Osteocyte (in vitro differentiated cells): ENCODE measurements at regions not wholly inside any gene's neighbourhood (a gene's known extent, or its start where the extent isn't known, plus 50 kb on each side); places are given as distances from the start of the nearest gene placed in this dataset.
"Not testable (repeated sequence)": the region's sequence is repeated elsewhere in the genome, so short reads cannot be mapped to it uniquely, and the experiment has no call there.

Experiments used
- DNase-seq: peaks from one replicate; pipeline ENCODE4 v3.0.0; 2021; ENCODE audit warnings: mixed read lengths; ENCODE audit not compliant: unreplicated experiment; ENCODE audit errors: extremely low spot score
- H3K27ac Mint-ChIP-seq: one replicate; pipeline ENCODE4 v1.8.0; 2021; ENCODE audit warnings: mild to moderate bottlenecking, mixed read lengths; ENCODE audit not compliant: unreplicated experiment
- H3K27me3 Mint-ChIP-seq: one replicate; pipeline ENCODE4 v1.8.0; 2021; ENCODE audit warnings: mixed read lengths; ENCODE audit not compliant: unreplicated experiment
- H3K36me3 Mint-ChIP-seq: one replicate; pipeline ENCODE4 v1.8.0; 2021; ENCODE audit warnings: mixed read lengths; ENCODE audit not compliant: unreplicated experiment
- H3K4me1 Mint-ChIP-seq: one replicate; pipeline ENCODE4 v1.8.0; 2021; ENCODE audit warnings: mixed read lengths; ENCODE audit not compliant: unreplicated experiment
- H3K4me3 Mint-ChIP-seq: one replicate; pipeline ENCODE4 v1.8.0; 2021; ENCODE audit warnings: mild to moderate bottlenecking, moderate library complexity, mixed read lengths; ENCODE audit not compliant: unreplicated experiment
- H3K9me3 Mint-ChIP-seq: one replicate; pipeline ENCODE4 v1.8.0; 2021; ENCODE audit warnings: mixed read lengths; ENCODE audit not compliant: unreplicated experiment
- TF ChIP-seq, protein P1 (sequence below): fragments of 200-600 bp; sonication (generic); IDR thresholded peaks from 2 replicates; pipeline ENCODE4 v1.5.0; 2021; ENCODE audit warnings: antibody characterized with exemption, mild to moderate bottlenecking, moderate library complexity

DNA sequence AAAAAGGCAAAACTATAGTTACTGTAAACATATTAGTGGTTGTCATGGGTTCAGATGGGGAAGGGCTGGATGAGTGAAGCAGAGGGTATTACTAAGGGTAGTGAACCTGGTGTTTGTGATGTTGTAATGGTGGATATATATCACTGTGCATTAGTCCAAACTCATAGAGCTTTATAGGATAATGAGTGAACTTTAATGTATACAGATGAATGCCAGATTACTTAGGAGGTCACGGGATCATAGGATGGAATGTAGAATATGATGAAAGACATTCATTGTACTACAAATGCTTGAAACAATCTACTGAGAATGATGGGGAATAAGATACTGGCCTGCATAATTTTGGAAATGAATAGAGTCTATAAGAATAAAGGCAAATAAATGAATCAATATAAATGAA lies 226.7 kb upstream of the ZNF804A start:
- Mint-ChIP-seq H3K27me3 (no peaks in the 10 kb centered on the region), H3K4me3 (no peak overlapping the region), H3K27ac (no peak overlapping the region), H3K4me1 (no peaks in the 10 kb centered on the region), H3K9me3 (no peaks in the 10 kb centered on the region), H3K36me3 (no peaks in the 10 kb centered on the region)
- DNase-seq, result no peak
- TF ChIP-seq, protein P1, sequence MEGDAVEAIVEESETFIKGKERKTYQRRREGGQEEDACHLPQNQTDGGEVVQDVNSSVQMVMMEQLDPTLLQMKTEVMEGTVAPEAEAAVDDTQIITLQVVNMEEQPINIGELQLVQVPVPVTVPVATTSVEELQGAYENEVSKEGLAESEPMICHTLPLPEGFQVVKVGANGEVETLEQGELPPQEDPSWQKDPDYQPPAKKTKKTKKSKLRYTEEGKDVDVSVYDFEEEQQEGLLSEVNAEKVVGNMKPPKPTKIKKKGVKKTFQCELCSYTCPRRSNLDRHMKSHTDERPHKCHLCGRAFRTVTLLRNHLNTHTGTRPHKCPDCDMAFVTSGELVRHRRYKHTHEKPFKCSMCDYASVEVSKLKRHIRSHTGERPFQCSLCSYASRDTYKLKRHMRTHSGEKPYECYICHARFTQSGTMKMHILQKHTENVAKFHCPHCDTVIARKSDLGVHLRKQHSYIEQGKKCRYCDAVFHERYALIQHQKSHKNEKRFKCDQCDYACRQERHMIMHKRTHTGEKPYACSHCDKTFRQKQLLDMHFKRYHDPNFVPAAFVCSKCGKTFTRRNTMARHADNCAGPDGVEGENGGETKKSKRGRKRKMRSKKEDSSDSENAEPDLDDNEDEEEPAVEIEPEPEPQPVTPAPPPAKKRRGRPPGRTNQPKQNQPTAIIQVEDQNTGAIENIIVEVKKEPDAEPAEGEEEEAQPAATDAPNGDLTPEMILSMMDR, result no peak

- TF ChIP-seq, protein P1, result no peak
Measured at GRCh38 chr2:184372484-184372883, 225.8 kb upstream of the ZNF804A start.

DNA sequence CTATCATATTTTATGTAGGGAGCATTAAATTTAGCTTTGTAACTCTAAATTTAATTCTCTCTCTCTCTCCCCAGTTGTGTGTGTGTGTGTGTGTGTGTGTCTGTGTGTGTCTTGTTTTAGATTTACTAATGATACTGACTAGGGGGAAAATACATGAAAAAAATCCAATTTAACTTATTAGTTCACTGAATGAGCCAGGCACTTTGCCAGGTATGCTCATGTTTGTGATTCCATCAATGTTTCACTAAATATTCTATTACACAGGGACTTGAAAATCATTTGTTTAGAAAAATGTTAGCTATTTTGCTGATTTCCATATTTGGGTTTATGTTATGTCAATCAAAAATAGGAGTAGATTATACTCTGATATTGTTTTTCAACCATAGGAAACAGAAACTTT lies 203.7 kb upstream of the ZNF804A start:
- no peak overlapping the region for H3K27ac Mint-ChIP-seq
- no peak for DNase-seq
- H3K4me3 Mint-ChIP-seq, result no peak overlapping the region
- TF ChIP-seq, protein P1, result no peak
- no peaks in the 10 kb centered on the region for H3K9me3 Mint-ChIP-seq
- H3K4me1 Mint-ChIP-seq, result no peaks in the 10 kb centered on the region
- no peaks in the 10 kb centered on the region for H3K36me3 Mint-ChIP-seq
- no peaks in the 10 kb centered on the region for H3K27me3 Mint-ChIP-seq

More at GRCh38 chr2:184372484-184372883, 225.8 kb upstream of the ZNF804A start:
- Mint-ChIP-seq H3K4me3 (no peak overlapping the region), H3K36me3 (no peaks in the 10 kb centered on the region), H3K4me1 (no peaks in the 10 kb centered on the region), H3K9me3 (no peaks in the 10 kb centered on the region), H3K27me3 (no peaks in the 10 kb centered on the region), H3K27ac (no peak overlapping the region)
- DNase-seq, result no peak

- Mint-ChIP-seq H3K36me3 (no peaks in the 10 kb centered on the region), H3K9me3 (peaks cover 3% of the 10 kb centered on the region), H3K27ac (no peak overlapping the region), H3K27me3 (no peaks in the 10 kb centered on the region), H3K4me1 (no peaks in the 10 kb centered on the region), H3K4me3 (no peak overlapping the region)
- TF ChIP-seq, protein P1, result no peak
- no peak for DNase-seq
Measured at GRCh38 chr2:184402381-184402780, 195.9 kb upstream of the ZNF804A start.

GRCh38 chr2:184407041-184407630 lies 191.2 kb upstream of the ZNF804A start:
- H3K4me1 Mint-ChIP-seq, H3K4me3 Mint-ChIP-seq, H3K36me3 Mint-ChIP-seq, DNase-seq, H3K9me3 Mint-ChIP-seq, H3K27me3 Mint-ChIP-seq, H3K27ac Mint-ChIP-seq: not testable (repeated sequence)

DNA sequence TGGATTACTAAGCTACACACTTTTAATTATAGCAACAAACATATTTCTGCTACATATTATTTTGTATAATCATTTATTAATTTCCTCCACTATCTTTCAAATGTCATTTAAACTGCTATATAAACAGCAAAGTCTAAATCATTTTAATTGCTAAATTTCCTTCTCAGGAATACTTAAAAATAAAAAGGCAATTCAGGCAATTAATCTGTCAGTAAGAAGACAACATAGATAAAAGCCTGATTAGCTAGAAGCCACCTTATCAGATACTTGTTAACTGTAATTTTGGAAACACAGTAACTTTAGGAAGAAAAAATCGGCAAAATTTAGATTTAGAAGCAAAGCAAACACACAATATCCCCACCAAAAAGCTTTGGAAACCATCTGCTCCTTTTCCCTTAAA lies 188.2 kb upstream of the ZNF804A start:
- TF ChIP-seq, protein P1, result no peak
- Mint-ChIP-seq H3K9me3 (peaks cover 9% of the 10 kb centered on the region), H3K4me3 (no peak overlapping the region), H3K27ac (no peak overlapping the region), H3K36me3 (no peaks in the 10 kb centered on the region), H3K27me3 (no peaks in the 10 kb centered on the region), H3K4me1 (no peaks in the 10 kb centered on the region)
- DNase-seq, result no peak
